Naive B cell (primary cell): ENCODE measurements at regions not wholly inside any gene's neighbourhood (a gene's known extent, or its start where the extent isn't known, plus 50 kb on each side); places are given as distances from the start of the nearest gene placed in this dataset.
"Not testable (repeated sequence)": the region's sequence is repeated elsewhere in the genome, so short reads cannot be mapped to it uniquely, and the experiment has no call there.

Experiments used
- ATAC-seq, 2 donors: fragments of 150-1000 bp; cut with Tn5 transposase; 2 replicates each; pipeline ENCODE4 v1.10.0; 2021; ENCODE audit warnings: low read depth in 2 of 2, mild to moderate bottlenecking in 2 of 2, moderate library complexity in 2 of 2
- DNase-seq: peaks from one replicate; pipeline ENCODE4 v3.0.0; 2022
- H3K27ac Mint-ChIP-seq, 6 donors: one replicate each; pipeline ENCODE4 v1.8.0; 2020 to 2022; ENCODE audit warnings: mild to moderate bottlenecking in 6 of 6, mixed read lengths in 6 of 6, moderate library complexity in 5 of 6, inconsistent platforms in 2 of 6
- H3K27me3 Mint-ChIP-seq, 3 donors: one replicate each; pipeline ENCODE4 v1.8.0; 2021 to 2022; ENCODE audit warnings: mixed read lengths in 3 of 3, mild to moderate bottlenecking in 1 of 3
- H3K36me3 Mint-ChIP-seq, 2 donors: one replicate each; pipeline ENCODE4 v1.8.0; 2020 to 2022; ENCODE audit warnings: mixed read lengths in 2 of 2, inconsistent platforms in 1 of 2, mild to moderate bottlenecking in 1 of 2
- H3K4me1 Mint-ChIP-seq, 3 donors: one replicate each; pipeline ENCODE4 v1.8.0; 2020 to 2022; ENCODE audit warnings: mixed read lengths in 3 of 3, inconsistent platforms in 1 of 3, mild to moderate bottlenecking in 1 of 3, moderate library complexity in 1 of 3
- H3K4me3 Mint-ChIP-seq, 8 donors: one replicate each; pipeline ENCODE4 v1.8.0; 2020 to 2022; ENCODE audit warnings: mild to moderate bottlenecking in 8 of 8, mixed read lengths in 8 of 8, moderate library complexity in 8 of 8, inconsistent platforms in 2 of 8
- H3K9me3 Mint-ChIP-seq, 7 donors: one replicate each; pipeline ENCODE4 v1.8.0; 2020 to 2022; ENCODE audit warnings: mixed read lengths in 7 of 7, mild to moderate bottlenecking in 5 of 7, inconsistent platforms in 2 of 7, moderate library complexity in 1 of 7

DNA sequence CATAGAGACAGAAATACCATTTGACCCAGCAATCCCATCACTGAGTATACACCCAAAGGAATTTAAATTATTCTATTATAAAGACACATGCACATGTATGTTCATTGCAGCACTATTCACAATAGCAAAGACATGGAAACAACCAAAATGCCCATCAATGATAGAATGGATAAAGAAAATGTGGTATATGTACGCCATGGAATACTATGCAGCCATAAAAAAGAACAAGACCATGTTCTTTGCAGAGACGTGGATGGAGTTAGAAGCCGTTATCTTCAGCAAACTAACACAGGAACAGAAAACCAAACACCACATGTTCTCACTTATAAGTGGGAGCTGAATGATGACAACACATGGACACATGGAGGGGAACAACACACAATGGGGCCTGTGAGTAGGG lies 444.0 kb downstream of the CD83 start:
- H3K4me3 Mint-ChIP-seq, H3K27ac Mint-ChIP-seq, DNase-seq, ATAC-seq, H3K27me3 Mint-ChIP-seq: not testable (repeated sequence)
- Mint-ChIP-seq H3K36me3 (peaks cover 13 to 14% of the 10 kb centered on the region in 2 donors), H3K4me1 (peaks cover 4 to 18% (median 13%) of the 10 kb centered on the region in 3 donors), H3K9me3 (peaks cover 4 to 13% (median 8%) of the 10 kb centered on the region in 7 donors)

DNA sequence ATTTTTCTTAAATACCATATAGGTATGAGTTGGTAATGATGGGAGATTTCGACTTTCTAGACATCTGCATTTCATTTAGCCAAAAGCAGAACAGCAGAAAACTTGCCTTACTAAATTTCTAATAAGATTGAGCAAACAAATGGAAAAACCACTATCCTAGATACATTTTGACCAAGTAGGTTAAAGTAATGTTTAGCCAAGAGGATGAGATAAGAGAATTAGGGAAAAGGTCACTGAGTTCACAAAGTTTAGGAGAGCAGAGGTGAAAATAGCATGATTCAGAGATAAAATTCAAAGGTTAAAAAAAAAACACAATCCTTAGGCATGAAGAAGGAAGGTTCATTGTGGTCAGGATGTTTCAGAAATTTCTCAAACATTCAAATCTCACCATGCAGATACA lies 450.3 kb downstream of the CD83 start:
- Mint-ChIP-seq H3K27me3 (no peaks in the 10 kb centered on the region), H3K9me3 (peaks cover 0 to 14% (median 8%) of the 10 kb centered on the region in 7 donors), H3K4me3 (no peak overlapping the region), H3K27ac (peak overlapping the region in 3 of 6 donors; percentile 1 to 87 (median 27)), H3K4me1 (peaks cover 23 to 36% (median 31%) of the 10 kb centered on the region in 3 donors), H3K36me3 (peaks cover 13 to 22% of the 10 kb centered on the region in 2 donors)
- no peak for DNase-seq
- no peak for ATAC-seq

DNA sequence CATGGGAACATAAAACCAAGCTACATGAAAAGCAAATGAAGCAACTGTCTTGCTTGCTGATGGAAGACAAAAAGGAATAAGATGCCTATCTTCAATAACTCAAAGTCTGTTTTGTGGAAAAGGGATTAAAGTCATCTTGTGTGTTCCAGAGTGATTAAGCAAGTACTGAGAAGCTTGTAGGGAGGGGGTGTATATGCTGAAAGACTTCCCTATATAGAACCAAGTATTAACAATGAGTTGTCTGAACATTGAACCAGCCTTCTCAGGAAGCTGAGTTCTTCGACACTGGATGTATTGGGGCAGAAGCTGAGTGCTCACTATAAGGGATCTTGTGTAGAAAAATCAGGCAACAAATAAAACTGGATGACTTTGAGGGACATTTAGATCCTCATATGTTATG lies 451.8 kb downstream of the CD83 start:
- Mint-ChIP-seq H3K9me3 (peaks cover 0 to 9% (median 4%) of the 10 kb centered on the region in 7 donors), H3K4me3 (no peak overlapping the region), H3K36me3 (peaks cover 6 to 13% of the 10 kb centered on the region in 2 donors), H3K27me3 (no peaks in the 10 kb centered on the region), H3K4me1 (peaks cover 33 to 43% (median 40%) of the 10 kb centered on the region in 3 donors), H3K27ac (peak overlapping the region in 2 of 6 donors; percentile 3 to 17)
- DNase-seq (no peak), ATAC-seq (no peak)

DNA sequence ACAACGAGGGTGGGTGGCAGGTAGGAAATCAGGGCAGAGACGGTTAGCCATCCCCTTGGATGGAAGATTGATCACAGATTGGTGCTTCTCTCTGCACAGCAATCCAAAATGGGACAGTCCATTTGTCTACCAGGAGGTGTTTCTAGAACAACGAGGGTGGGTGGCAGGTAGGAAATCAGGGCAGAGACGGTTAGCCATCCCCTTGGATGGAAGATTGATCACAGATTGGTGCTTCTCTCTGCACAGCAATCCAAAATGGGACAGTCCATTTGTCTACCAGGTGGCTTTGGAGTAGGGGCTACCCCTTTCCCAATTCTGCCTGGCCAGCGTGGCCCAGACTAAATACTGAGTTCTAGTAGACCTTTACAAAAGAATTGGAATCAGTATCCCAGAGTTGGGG lies 452.3 kb downstream of the CD83 start:
- H3K36me3 Mint-ChIP-seq, H3K9me3 Mint-ChIP-seq, H3K27me3 Mint-ChIP-seq, ATAC-seq, DNase-seq, H3K4me3 Mint-ChIP-seq: not testable (repeated sequence)
- Mint-ChIP-seq H3K27ac (peak overlapping the region in 2 of 6 donors; percentile 17 to 63), H3K4me1 (peaks cover 38 to 48% (median 43%) of the 10 kb centered on the region in 3 donors)

DNA sequence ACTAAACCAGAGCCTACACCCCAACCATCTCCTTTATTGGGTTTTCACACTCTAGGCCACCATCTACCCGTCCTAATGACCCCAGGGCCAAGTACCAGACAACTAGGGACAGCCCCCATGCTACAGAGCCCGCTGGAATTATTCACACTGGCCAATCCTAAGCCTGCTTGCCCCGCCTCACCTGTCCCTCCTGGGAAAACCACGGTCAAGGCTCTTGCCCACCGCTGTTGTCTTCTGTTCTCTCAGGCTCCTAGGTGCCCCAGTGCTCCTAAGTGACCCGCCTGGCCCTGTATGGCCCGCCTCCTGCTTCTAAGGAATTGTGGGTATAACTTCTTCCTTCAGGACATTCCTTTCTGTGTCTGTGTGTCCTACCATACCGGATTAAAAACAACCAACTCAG lies 453.4 kb downstream of the CD83 start:
- Mint-ChIP-seq H3K9me3 (peaks cover 0 to 9% (median 2%) of the 10 kb centered on the region in 7 donors), H3K4me1 (peaks cover 40 to 51% (median 48%) of the 10 kb centered on the region in 3 donors), H3K27me3 (no peaks in the 10 kb centered on the region), H3K36me3 (peaks cover 4 to 9% of the 10 kb centered on the region in 2 donors), H3K27ac (peak overlapping the region in 2 of 6 donors; percentile 11 to 65), H3K4me3 (no peak overlapping the region)
- ATAC-seq (no peak), DNase-seq (no peak)

DNA sequence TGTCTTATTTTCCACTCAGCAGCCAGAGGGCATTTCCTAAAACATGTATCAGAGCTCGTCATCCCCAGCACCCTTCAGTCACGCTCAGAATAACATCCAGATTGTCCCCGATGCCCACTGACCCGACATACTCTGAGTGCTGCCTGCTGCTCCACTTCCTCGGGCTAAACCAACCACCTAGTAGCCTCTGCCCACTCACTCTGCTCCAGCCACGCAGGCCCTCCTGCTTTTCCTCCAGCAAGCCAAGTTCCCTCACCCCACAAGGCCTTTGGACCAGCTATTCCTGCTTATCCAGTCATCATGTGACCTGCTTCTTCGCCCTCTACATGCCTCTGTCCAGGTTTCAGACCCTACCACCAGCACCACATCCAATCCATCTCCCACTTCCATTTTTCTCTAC lies 454.2 kb downstream of the CD83 start:
- peak overlapping the region in 2 of 8 donors; percentile 11 to 30 for H3K4me3 Mint-ChIP-seq
- H3K36me3 Mint-ChIP-seq = peaks cover 10 to 16% of the 10 kb centered on the region in 2 donors
- no peaks in the 10 kb centered on the region for H3K27me3 Mint-ChIP-seq
- ATAC-seq = no peak
- no peak for DNase-seq
- H3K9me3 Mint-ChIP-seq = peaks cover 4 to 14% (median 5%) of the 10 kb centered on the region in 7 donors
- peak overlapping the region in 5 of 6 donors; percentile 24 to 96 (median 72) for H3K27ac Mint-ChIP-seq
- H3K4me1 Mint-ChIP-seq = peaks cover 40 to 51% (median 48%) of the 10 kb centered on the region in 3 donors

DNA sequence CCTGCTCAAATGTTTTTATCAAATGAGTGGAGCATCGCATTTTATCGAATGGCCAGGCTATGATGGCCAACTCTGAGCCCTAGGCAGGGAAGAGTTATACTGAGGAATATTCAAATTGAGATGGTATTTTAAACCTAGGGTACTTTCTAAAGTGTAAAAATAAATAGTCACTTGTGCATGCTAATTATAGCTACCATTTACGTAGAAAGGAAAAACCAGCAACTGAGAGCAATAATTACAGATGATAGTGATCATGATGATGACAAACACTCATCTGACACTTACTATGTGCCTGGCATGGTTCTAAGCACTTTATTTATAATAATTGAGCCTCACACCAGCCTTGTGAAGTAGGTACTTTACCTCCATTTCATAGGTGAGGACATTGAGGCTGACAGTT lies 455.7 kb downstream of the CD83 start:
- H3K36me3 Mint-ChIP-seq = peaks cover 10 to 17% of the 10 kb centered on the region in 2 donors
- no peaks in the 10 kb centered on the region for H3K27me3 Mint-ChIP-seq
- H3K4me3 Mint-ChIP-seq = peak overlapping the region in 4 of 8 donors; percentile 21 to 80 (median 55)
- peaks cover 39 to 50% (median 48%) of the 10 kb centered on the region in 3 donors for H3K4me1 Mint-ChIP-seq
- DNase-seq (peak; percentile 25), ATAC-seq (peak; percentile 57 to 63)
- peaks cover 2 to 14% (median 5%) of the 10 kb centered on the region in 7 donors for H3K9me3 Mint-ChIP-seq
- H3K27ac Mint-ChIP-seq = peak overlapping the region in 5 of 6 donors; percentile 24 to 89 (median 80)

DNA sequence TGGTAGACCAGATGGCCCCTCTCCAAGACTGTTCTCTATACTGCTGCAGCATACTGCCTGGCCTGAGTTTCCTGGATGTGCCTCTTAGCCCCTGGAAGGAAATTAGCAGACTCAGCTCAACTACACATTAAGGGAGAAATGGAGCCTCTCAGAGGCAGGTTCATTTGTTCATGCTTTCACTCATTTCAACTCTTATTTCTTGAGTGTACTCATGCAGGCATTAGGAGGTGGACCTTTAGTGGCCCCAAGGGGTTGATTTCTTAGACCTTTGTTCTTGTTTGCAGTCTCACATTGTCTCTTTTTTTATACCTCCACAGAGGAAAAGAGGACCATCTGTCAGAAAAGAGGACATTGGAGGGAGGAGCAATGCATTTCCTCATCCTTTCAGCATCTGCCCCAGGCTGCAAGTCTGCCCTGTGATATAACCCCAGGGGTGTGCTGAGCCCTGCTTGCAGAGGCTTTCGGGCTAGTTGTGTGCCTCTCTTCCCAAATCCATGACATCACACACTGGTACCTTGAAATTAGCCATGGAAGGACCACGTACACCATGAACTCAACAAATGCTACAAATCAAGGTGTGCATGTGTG lies 456.2 kb downstream of the CD83 start:
- DNase-seq (peak; percentile 12), ATAC-seq (peak; percentile 37 to 59)
- peaks cover 10 to 17% of the 10 kb centered on the region in 2 donors for H3K36me3 Mint-ChIP-seq
- peak overlapping the region; percentile 24 to 89 (median 74) for H3K27ac Mint-ChIP-seq
- H3K4me1 Mint-ChIP-seq = peaks cover 38 to 53% (median 51%) of the 10 kb centered on the region in 3 donors
- H3K9me3 Mint-ChIP-seq = peaks cover 2 to 14% (median 5%) of the 10 kb centered on the region in 7 donors
- H3K27me3 Mint-ChIP-seq = no peaks in the 10 kb centered on the region
- peak overlapping the region in 6 of 8 donors; percentile 3 to 80 (median 30) for H3K4me3 Mint-ChIP-seq

DNA sequence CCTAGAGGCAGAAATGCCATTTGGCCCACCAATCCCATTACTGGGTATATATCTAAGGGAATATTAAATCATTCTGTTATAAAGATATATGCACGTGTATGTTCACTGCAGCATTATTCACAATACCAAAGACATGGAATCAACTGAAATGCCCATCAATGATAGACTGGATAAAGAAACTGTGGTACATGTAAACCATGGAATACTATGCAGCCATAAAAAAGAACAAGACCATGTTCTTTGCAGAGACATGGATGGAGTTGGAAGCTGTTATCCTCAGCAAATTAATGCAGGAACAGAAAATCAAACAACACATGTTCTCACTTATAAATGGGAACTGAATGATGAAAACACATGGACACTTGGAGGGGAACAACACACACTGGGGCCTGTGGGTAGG lies 458.4 kb downstream of the CD83 start:
- DNase-seq (no peak), ATAC-seq (no peak)
- Mint-ChIP-seq H3K9me3 (peaks cover 2 to 10% (median 5%) of the 10 kb centered on the region in 7 donors), H3K27me3 (no peaks in the 10 kb centered on the region), H3K36me3 (peaks cover 9 to 17% of the 10 kb centered on the region in 2 donors), H3K4me3 (peak overlapping the region in 1 of 8 donors; percentile 69), H3K27ac (peak overlapping the region in 2 of 6 donors; percentile 54 to 67), H3K4me1 (peaks cover 40 to 67% (median 60%) of the 10 kb centered on the region in 3 donors)

DNA sequence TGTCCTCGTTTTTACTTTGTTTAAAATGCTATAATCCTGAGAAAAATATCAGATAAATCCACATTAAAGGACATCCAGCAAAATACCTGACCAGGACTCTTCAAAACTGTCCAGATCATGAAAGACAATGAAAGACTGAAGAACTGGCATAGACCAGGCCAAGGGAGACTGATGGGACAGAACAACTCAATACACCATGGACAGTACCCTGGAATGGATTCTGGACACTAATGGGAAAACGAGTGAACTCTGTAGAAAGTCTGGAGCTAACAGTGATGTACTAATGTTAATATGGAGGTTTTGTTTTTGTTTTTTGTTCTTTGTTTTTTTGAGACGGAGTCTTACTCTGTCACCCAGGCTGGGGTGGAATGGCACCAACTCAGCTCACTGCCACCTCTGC lies 461.4 kb downstream of the CD83 start:
- ATAC-seq (no peak), DNase-seq (no peak)
- no peaks in the 10 kb centered on the region for H3K27me3 Mint-ChIP-seq
- peaks cover 8 to 11% of the 10 kb centered on the region in 2 donors for H3K36me3 Mint-ChIP-seq
- H3K27ac Mint-ChIP-seq = peak overlapping the region; percentile 51 to 93 (median 82)
- H3K4me1 Mint-ChIP-seq = peaks cover 23 to 51% (median 37%) of the 10 kb centered on the region in 3 donors
- H3K9me3 Mint-ChIP-seq = peaks cover 2 to 9% (median 5%) of the 10 kb centered on the region in 7 donors
- peak overlapping the region in 7 of 8 donors; percentile 58 to 81 (median 61) for H3K4me3 Mint-ChIP-seq

DNA sequence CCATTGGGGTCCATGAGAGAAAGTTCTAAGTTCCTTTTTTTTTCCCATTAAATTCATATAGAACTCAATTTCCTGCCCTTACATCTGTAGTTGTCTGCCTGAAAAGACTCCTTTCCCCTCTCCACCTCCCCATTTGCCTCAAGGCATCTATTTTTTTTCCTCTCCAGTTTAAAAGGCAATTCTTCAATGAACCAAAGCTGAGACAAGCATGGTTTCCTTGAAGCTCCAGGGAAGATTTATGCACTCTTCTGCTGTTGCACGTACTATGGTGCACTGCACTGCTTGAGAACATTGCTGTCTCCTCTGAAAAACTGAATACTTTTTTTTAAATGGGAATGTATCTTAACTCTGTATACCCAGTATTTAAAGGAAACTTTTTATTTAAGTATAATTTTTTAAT lies 465.2 kb downstream of the CD83 start:
- DNase-seq (no peak), ATAC-seq (no peak)
- Mint-ChIP-seq H3K4me1 (peaks cover 20 to 34% (median 23%) of the 10 kb centered on the region in 3 donors), H3K36me3 (peaks cover 0 to 6% of the 10 kb centered on the region in 2 donors), H3K9me3 (peaks cover 0 to 4% (median 0%) of the 10 kb centered on the region in 7 donors), H3K27me3 (no peaks in the 10 kb centered on the region), H3K4me3 (no peak overlapping the region), H3K27ac (no peak overlapping the region)

DNA sequence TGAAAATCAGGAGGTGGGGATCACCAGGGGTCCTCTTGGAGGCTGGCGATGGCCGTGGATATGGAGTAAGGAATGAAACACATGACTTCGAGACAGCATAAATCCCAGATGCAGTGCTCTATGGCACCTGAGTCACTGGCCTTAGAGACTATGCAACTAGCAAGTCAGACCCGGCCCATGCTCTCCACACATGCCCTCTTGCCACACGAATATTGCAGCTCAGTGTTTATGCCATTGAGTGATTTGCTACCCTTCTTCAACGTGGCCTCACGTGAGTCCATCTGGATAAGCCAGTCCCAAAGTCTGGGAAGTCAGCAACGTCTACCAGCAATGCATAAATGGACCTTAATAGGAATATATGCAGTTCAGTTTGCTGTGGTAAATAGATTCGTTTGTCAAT lies 466.3 kb downstream of the CD83 start:
- DNase-seq (no peak), ATAC-seq (no peak)

DNA sequence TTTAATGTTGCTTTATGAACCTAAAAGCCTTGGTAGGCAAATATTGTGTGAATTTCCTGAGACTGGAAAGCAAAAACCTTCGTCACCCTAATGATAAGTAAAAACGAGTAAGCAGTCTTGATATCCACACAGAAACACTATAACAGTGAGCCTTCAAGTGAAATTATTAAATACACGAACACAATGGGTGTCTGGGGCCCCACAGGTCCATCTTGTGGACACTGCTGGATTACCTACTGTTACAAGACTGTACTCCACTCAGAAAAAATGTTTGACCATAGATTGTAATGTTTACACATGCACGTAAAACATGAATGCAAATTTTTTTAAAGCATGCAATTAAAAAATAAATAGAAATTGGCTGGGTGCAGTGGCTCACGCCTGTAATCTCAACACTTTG lies 466.9 kb downstream of the CD83 start:
- peaks cover 0 to 4% (median 0%) of the 10 kb centered on the region in 7 donors for H3K9me3 Mint-ChIP-seq

More for the DNA sequence above, 466.3 kb downstream of the CD83 start:
- Mint-ChIP-seq H3K36me3 (peaks cover 0 to 6% of the 10 kb centered on the region in 2 donors), H3K4me3 (no peak overlapping the region), H3K27ac (no peak overlapping the region), H3K9me3 (peaks cover 0 to 4% (median 0%) of the 10 kb centered on the region in 7 donors), H3K4me1 (peaks cover 18 to 26% (median 20%) of the 10 kb centered on the region in 3 donors), H3K27me3 (no peaks in the 10 kb centered on the region)

DNA sequence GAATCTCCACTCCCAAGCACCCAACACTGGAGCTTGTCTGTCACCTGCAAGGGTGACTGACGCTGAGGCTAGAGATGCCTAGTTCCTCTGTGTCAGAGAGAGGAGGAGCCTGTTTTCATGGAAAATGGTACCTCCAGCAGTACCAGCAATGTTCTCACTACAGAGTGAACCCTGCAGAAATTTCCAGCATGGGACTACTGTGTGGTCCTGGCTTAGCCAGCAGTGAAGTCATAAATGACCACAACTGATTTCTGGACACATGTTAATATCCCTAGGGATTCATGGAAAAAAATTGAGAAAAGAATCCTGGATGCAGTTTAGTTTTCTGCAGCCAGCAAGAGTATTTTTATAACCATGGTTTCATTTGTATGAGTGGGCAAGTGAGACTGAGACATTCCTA lies 468.1 kb downstream of the CD83 start:
- no peak for ATAC-seq

More for the DNA sequence above, 466.9 kb downstream of the CD83 start:
- peaks cover 12 to 20% (median 14%) of the 10 kb centered on the region in 3 donors for H3K4me1 Mint-ChIP-seq
- ATAC-seq (no peak), DNase-seq (no peak)
- no peak overlapping the region for H3K4me3 Mint-ChIP-seq
- H3K36me3 Mint-ChIP-seq = peaks cover 0 to 6% of the 10 kb centered on the region in 2 donors
- no peaks in the 10 kb centered on the region for H3K27me3 Mint-ChIP-seq
- H3K27ac Mint-ChIP-seq = no peak overlapping the region

More for the DNA sequence above, 468.1 kb downstream of the CD83 start:
- no peaks in the 10 kb centered on the region for H3K27me3 Mint-ChIP-seq
- DNase-seq = no peak
- H3K27ac Mint-ChIP-seq = no peak overlapping the region
- H3K4me3 Mint-ChIP-seq = no peak overlapping the region
- peaks cover 0 to 5% of the 10 kb centered on the region in 2 donors for H3K36me3 Mint-ChIP-seq
- peaks cover 0 to 4% (median 0%) of the 10 kb centered on the region in 7 donors for H3K9me3 Mint-ChIP-seq
- peaks cover 2 to 8% (median 8%) of the 10 kb centered on the region in 3 donors for H3K4me1 Mint-ChIP-seq
